ENCODE measurements at regions not wholly inside any gene's neighbourhood (a gene's known extent, or its start where the extent isn't known, plus 50 kb on each side); places are given as distances from the start of the nearest gene placed in this dataset.

GRCh38 chr1:241417258-241417657, 60.3 kb upstream of the RGS7 start:
- TF ChIP-seq CBFB (IDR thresholded peaks at IDR 0.05; ENCODE audit: low read depth), result no peak
- no peak for TF ChIP-seq POLR2AphosphoS2 (IDR thresholded peaks at IDR 0.05; ENCODE audit: low read depth, low read length)
- no peak for TF ChIP-seq ZBED1 (IDR thresholded peaks at IDR 0.05; ENCODE audit: borderline replicate concordance)
- no peak for TF ChIP-seq POLR2AphosphoS5 (IDR thresholded peaks at IDR 0.05; ENCODE audit: low read length)
- TF ChIP-seq TAF1 (IDR thresholded peaks at IDR 0.05; ENCODE audit: borderline replicate concordance, low read depth, low read length), result no peak
- no peak for TF ChIP-seq DPF2 (IDR thresholded peaks at IDR 0.05)
- no peak for TF ChIP-seq BMI1 (IDR thresholded peaks at IDR 0.05; ENCODE audit: borderline replicate concordance)
- no peak for TF ChIP-seq USF2 (IDR thresholded peaks at IDR 0.05; ENCODE audit: borderline replicate concordance, low read depth, low read length)
- no peak for TF ChIP-seq SREBF1 (IDR thresholded peaks at IDR 0.05; ENCODE audit: low read length)
- TF ChIP-seq, protein P1, sequence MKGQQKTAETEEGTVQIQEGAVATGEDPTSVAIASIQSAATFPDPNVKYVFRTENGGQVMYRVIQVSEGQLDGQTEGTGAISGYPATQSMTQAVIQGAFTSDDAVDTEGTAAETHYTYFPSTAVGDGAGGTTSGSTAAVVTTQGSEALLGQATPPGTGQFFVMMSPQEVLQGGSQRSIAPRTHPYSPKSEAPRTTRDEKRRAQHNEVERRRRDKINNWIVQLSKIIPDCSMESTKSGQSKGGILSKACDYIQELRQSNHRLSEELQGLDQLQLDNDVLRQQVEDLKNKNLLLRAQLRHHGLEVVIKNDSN (IDR thresholded peaks at IDR 0.05; ENCODE audit: borderline replicate concordance, extremely low read length, insufficient read depth, low read depth, low read length), result no peak
- no peak for TF ChIP-seq NR2F1 (conservative IDR thresholded peaks at IDR 0.05)
- TF ChIP-seq E2F8 (IDR thresholded peaks at IDR 0.05; ENCODE audit: low read depth, partially characterized antibody), result no peak
- intact Hi-C loops (cut with micrococcal nuclease; ENCODE audit: unreplicated experiment), result no loop called here
- no peaks in the 10 kb centered on the region for H4K20me1 ChIP-seq (ENCODE audit: control insufficient read depth, insufficient read depth)
- H3K79me2 ChIP-seq (ENCODE audit: control insufficient read depth, insufficient read depth, low read length), result no peaks in the 10 kb centered on the region
- H3K9ac ChIP-seq (ENCODE audit: control insufficient read depth, insufficient read depth, low read length), result no peak overlapping the region
- ChIA-PET CTCF (interaction anchor here (0.7 kb wide), 1 partner anchor 46 kb away, joined by 3 read pairs; no protein-coding TSS in a partner anchor), RAD21 (ENCODE audit: unreplicated experiment) (no interaction called here), SMC1A (ENCODE audit: uncharacterized antibody, unreplicated experiment) (no interaction called here), POLR2A (no interaction called here)
- FAIRE-seq (no peak), DNase-seq (ENCODE audit: low read depth, low spot score) (no peak), ATAC-seq (no peak)
- no peaks in the 10 kb centered on the region for H3K27me3 ChIP-seq (replicated peaks in 1 of 2; ENCODE audit: control insufficient read depth in 2 of 2, insufficient read depth in 2 of 2, low read length in 1 of 2)
- H3K9me3 ChIP-seq (replicated peaks; ENCODE audit: control insufficient read depth, insufficient read depth, low read length), result no peaks in the 10 kb centered on the region
- no peaks in the 10 kb centered on the region for H3K36me3 ChIP-seq (ENCODE audit: control insufficient read depth in 2 of 2, insufficient read depth in 2 of 2, low read length in 1 of 2)
- H3K4me2 ChIP-seq (ENCODE audit: control insufficient read depth, insufficient read depth), result no peak overlapping the region
- BruUV-seq (replicated peaks), result no TSS peak
- H3K4me1 ChIP-seq (ENCODE audit: control insufficient read depth, insufficient read depth, low read length), result no peaks in the 10 kb centered on the region
- H3K4me3 ChIP-seq, result no peak overlapping the region
- H2AFZ ChIP-seq (ENCODE audit: control insufficient read depth, low read depth, low read length), result no peak overlapping the region
- 11% methylated on average over 1 of the region's 1 CpG for WGBS (ENCODE audit: insufficient coverage, insufficient replicate concordance, low lambda C conversion rate, missing lambda C conversion rate)
- in situ Hi-C loops (cut with MboI), result no loop called here
- no peak overlapping the region for H3K27ac ChIP-seq (ENCODE audit: control insufficient read depth, insufficient read depth)

Data from GM12878 (cell line).